C4-2B (cell line): ENCODE measurements at regions not wholly inside any gene's neighbourhood (a gene's known extent, or its start where the extent isn't known, plus 50 kb on each side); places are given as distances from the start of the nearest gene placed in this dataset.

Experiments
- ZFX ChIP-seq: fragments of 450-650 bp; IDR thresholded peaks from 2 replicates; pipeline ENCODE4 v1.6.1; 2017
- TF ChIP-seq, protein P1 (sequence below): fragments of 450-650 bp; conservative IDR thresholded peaks from 2 replicates; pipeline ENCODE4 v1.5.1; 2017; ENCODE audit warnings: mild to moderate bottlenecking

DNA sequence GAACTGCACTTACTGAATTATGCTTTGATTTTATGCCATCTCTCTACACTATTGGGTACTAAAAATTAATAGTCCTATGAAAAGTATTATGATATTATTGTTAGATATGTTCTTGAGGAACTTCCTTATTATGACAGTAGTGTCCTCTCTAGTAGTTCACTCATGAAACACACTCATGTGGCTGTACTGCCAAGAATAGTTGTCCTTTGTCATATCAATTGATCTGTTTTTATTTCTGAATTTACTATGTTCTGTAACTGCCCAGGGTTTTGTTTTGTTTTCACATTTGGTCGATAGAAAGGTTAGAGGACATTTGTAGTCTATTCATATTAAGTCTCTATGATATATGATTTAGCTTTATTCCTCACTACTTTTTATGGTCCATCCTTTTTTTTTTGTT, 215.2 kb downstream of the PPARGC1A start:
- TF ChIP-seq, protein P1, sequence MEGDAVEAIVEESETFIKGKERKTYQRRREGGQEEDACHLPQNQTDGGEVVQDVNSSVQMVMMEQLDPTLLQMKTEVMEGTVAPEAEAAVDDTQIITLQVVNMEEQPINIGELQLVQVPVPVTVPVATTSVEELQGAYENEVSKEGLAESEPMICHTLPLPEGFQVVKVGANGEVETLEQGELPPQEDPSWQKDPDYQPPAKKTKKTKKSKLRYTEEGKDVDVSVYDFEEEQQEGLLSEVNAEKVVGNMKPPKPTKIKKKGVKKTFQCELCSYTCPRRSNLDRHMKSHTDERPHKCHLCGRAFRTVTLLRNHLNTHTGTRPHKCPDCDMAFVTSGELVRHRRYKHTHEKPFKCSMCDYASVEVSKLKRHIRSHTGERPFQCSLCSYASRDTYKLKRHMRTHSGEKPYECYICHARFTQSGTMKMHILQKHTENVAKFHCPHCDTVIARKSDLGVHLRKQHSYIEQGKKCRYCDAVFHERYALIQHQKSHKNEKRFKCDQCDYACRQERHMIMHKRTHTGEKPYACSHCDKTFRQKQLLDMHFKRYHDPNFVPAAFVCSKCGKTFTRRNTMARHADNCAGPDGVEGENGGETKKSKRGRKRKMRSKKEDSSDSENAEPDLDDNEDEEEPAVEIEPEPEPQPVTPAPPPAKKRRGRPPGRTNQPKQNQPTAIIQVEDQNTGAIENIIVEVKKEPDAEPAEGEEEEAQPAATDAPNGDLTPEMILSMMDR, result no peak
- no peak for TF ChIP-seq ZFX
